Liver (tissue), 2 donors: ENCODE measurements at regions not wholly inside any gene's neighbourhood (a gene's known extent, or its start where the extent isn't known, plus 50 kb on each side); places are given as distances from the start of the nearest gene placed in this dataset.

ENCODE experiments used
- GABPA ChIP-seq, 2 donors: IDR thresholded peaks in 1 of 2; conservative IDR thresholded peaks in 1 of 2; 2 replicates each; pipeline ENCODE4 v1.6.1; 2016; ENCODE audit warnings: antibody characterized with exemption in 2 of 2, mild to moderate bottlenecking in 1 of 2, moderate library complexity in 1 of 2
- TF ChIP-seq, protein P1 (sequence below): IDR thresholded peaks from 2 replicates; pipeline ENCODE4 v1.6.1; 2016; ENCODE audit warnings: antibody characterized with exemption
- donor health status: healthy.

GRCh38 chr6:130303431-130303830 lies 62.4 kb upstream of the TMEM200A start:
- no peak for TF ChIP-seq GABPA (IDR thresholded peaks at IDR 0.05 in 1 of 2, conservative IDR thresholded peaks at IDR 0.05 in 1 of 2)
- TF ChIP-seq, protein P1, sequence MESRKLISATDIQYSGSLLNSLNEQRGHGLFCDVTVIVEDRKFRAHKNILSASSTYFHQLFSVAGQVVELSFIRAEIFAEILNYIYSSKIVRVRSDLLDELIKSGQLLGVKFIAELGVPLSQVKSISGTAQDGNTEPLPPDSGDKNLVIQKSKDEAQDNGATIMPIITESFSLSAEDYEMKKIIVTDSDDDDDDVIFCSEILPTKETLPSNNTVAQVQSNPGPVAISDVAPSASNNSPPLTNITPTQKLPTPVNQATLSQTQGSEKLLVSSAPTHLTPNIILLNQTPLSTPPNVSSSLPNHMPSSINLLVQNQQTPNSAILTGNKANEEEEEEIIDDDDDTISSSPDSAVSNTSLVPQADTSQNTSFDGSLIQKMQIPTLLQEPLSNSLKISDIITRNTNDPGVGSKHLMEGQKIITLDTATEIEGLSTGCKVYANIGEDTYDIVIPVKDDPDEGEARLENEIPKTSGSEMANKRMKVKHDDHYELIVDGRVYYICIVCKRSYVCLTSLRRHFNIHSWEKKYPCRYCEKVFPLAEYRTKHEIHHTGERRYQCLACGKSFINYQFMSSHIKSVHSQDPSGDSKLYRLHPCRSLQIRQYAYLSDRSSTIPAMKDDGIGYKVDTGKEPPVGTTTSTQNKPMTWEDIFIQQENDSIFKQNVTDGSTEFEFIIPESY = no peak
